Neuron (in vitro differentiated cells): ENCODE measurements at regions not wholly inside any gene's neighbourhood (a gene's known extent, or its start where the extent isn't known, plus 50 kb on each side); places are given as distances from the start of the nearest gene placed in this dataset.
"Not testable (repeated sequence)": the region's sequence is repeated elsewhere in the genome, so short reads cannot be mapped to it uniquely, and the experiment has no call there.

Source experiments
- H2AFZ ChIP-seq: one replicate; pipeline ENCODE4 v1.6.1; 2013; ENCODE audit warnings: low read depth, mild to moderate bottlenecking, inconsistent platforms, low read length, moderate library complexity
- H3K27me3 ChIP-seq: one replicate; pipeline ENCODE4 v1.6.1; 2013; ENCODE audit warnings: low read length; ENCODE audit not compliant: insufficient read depth
- H3K36me3 ChIP-seq: one replicate; pipeline ENCODE4 v1.6.1; 2013; ENCODE audit warnings: low read length; ENCODE audit not compliant: insufficient read depth
- H3K4me1 ChIP-seq: one replicate; pipeline ENCODE4 v1.6.1; 2013; ENCODE audit warnings: low read length; ENCODE audit not compliant: insufficient read depth
- H3K4me3 ChIP-seq: 2 replicates; pipeline ENCODE4 v1.5.1; 2013; ENCODE audit warnings: mild to moderate bottlenecking, low read length, moderate library complexity
- H3K9me3 ChIP-seq: one replicate; pipeline ENCODE4 v1.6.1; 2013; ENCODE audit warnings: low read length

- Histone ChIP-seq H3K4me1 (peaks cover 7% of the 10 kb centered on the region), H3K27me3 (no peaks in the 10 kb centered on the region), H3K4me3 (no peak overlapping the region), H3K36me3 (no peaks in the 10 kb centered on the region), H3K9me3 (no peaks in the 10 kb centered on the region), H2AFZ (no peak overlapping the region)
Observed at GRCh38 chr10:124149189-124150042, 56.0 kb upstream of the CHST15 start.

GRCh38 chr10:124148509-124149188 lies 55.3 kb upstream of the CHST15 start:
- H3K4me1 ChIP-seq, H3K36me3 ChIP-seq, H3K9me3 ChIP-seq, H3K4me3 ChIP-seq, H3K27me3 ChIP-seq, H2AFZ ChIP-seq: not testable (repeated sequence)

DNA sequence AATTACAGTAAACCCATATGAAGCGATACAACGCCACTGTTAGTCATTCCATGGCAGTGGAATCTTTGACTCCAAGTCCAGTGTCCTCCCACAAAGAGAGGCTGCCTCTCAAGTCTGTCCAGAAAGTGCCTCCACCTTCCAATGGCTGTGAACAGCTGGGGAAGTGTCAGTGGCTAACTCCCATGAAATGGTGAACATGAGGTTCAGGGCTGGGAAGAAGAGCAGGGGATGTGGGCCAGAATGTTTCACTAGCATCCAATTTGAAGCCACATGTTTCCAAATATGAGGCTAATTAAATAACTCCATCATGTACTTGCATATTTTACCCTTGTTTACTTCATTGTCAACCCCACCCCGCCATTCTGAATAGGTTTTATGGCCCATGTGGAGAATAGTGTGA lies 53.1 kb upstream of the CHST15 start:
- no peaks in the 10 kb centered on the region for H3K27me3 ChIP-seq
- H3K4me1 ChIP-seq: peaks cover 7% of the 10 kb centered on the region
- H3K36me3 ChIP-seq: no peaks in the 10 kb centered on the region
- no peak overlapping the region for H3K4me3 ChIP-seq
- H2AFZ ChIP-seq: no peak overlapping the region
- H3K9me3 ChIP-seq: no peaks in the 10 kb centered on the region

DNA sequence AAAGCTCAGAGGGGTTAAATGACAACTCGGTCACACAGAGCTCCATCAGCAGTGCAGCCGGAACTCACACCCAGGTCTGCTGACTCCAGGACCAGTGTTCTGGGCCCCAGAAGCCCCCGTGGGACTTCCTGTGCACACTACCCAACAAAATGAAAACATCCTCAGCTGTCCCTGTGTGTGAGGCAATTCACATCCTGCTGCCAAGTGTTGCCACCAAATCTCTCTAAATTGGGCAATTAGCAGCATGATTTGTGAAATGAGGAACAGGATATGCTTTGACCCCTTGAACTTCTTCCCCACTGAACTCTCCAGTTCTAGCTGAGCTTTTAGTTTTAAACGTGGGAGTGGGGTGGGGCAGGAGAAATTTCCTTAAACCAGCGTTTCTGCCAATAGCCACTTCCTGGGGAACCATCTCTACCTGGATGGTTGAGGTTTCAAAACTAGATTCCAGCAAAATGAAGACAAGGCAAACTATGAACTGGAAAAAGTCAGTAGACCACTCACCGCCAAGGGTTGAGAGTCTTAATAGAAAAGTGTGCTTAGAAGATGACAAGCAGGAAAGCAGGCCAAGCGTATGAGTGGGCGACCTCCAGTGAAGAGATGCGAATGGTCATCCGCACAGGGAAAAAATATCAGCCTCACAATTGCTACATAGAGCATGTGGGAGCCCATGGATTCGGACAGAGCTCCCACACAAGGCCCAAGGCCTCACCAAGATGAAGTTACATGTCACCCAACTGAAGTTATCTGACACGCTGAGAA lies 51.9 kb upstream of the CHST15 start:
- H3K4me1 ChIP-seq: peaks cover 7% of the 10 kb centered on the region
- no peak overlapping the region for H3K4me3 ChIP-seq
- H2AFZ ChIP-seq: no peak overlapping the region

GRCh38 chr10:124144536-124144935 lies 51.1 kb upstream of the CHST15 start:
- Histone ChIP-seq H3K4me1 (peaks cover 7% of the 10 kb centered on the region), H3K27me3 (no peaks in the 10 kb centered on the region), H3K9me3 (no peaks in the 10 kb centered on the region), H3K36me3 (no peaks in the 10 kb centered on the region), H2AFZ (no peak overlapping the region), H3K4me3 (no peak overlapping the region)

More for the DNA sequence above, 51.9 kb upstream of the CHST15 start:
- Histone ChIP-seq H3K36me3 (no peaks in the 10 kb centered on the region), H3K27me3 (no peaks in the 10 kb centered on the region), H3K9me3 (no peaks in the 10 kb centered on the region)

GRCh38 chr10:124143721-124144120 lies 50.3 kb upstream of the CHST15 start:
- H3K27me3 ChIP-seq: no peaks in the 10 kb centered on the region
- H3K36me3 ChIP-seq: no peaks in the 10 kb centered on the region
- H3K4me1 ChIP-seq: no peaks in the 10 kb centered on the region
- no peak overlapping the region for H2AFZ ChIP-seq
- no peak overlapping the region for H3K4me3 ChIP-seq
- H3K9me3 ChIP-seq: no peaks in the 10 kb centered on the region
